IPS-15b (cell line): ENCODE measurements at regions not wholly inside any gene's neighbourhood (a gene's known extent, or its start where the extent isn't known, plus 50 kb on each side); places are given as distances from the start of the nearest gene placed in this dataset.

Experiments
- H3K27me3 ChIP-seq: one replicate; pipeline ENCODE4 v1.6.1; 2013; ENCODE audit warnings: low read length; ENCODE audit not compliant: control insufficient read depth, insufficient read depth
- H3K36me3 ChIP-seq: one replicate; pipeline ENCODE4 v1.6.1; 2013; ENCODE audit warnings: low read length; ENCODE audit not compliant: control insufficient read depth, insufficient read depth
- H3K4me1 ChIP-seq: one replicate; pipeline ENCODE4 v1.6.1; 2013; ENCODE audit warnings: mild to moderate bottlenecking, low read length; ENCODE audit not compliant: control insufficient read depth, insufficient read depth
- H3K4me3 ChIP-seq: one replicate; pipeline ENCODE4 v1.5.1; 2013; ENCODE audit warnings: low read depth, low read length
- H3K9ac ChIP-seq: one replicate; pipeline ENCODE4 v1.6.1; 2013; ENCODE audit warnings: low read depth, mild to moderate bottlenecking, low read length
- H3K9me3 ChIP-seq: one replicate; pipeline ENCODE4 v1.6.1; 2013; ENCODE audit warnings: mild to moderate bottlenecking, low read length; ENCODE audit not compliant: control insufficient read depth, insufficient read depth

DNA sequence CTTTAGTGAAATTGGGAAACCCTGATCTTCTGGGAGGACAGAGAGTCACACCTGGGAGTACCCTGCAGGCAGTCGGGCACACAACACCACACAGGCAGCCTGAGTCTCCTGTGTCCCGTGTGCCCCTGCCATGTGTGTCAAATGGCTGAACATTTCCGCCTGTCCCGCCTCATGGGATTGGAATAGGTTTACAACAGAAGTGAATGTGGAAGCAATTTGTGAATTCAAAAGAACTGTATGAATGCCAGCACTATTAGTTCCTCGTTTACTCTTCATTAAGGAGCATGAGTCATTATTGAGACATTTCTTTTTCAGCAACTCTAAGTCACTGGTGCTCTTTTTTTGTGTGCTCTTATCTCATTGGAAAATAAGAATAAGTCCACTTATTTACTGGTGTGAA is 226.5 kb downstream of the PMP22 start:
- H3K4me3 ChIP-seq = no peak overlapping the region
- H3K9ac ChIP-seq = no peak overlapping the region
- no peaks in the 10 kb centered on the region for H3K27me3 ChIP-seq
- peaks cover 8% of the 10 kb centered on the region for H3K4me1 ChIP-seq
- H3K36me3 ChIP-seq = no peaks in the 10 kb centered on the region
- H3K9me3 ChIP-seq = no peaks in the 10 kb centered on the region

GRCh38 chr17:15036238-15036637 is 228.9 kb downstream of the PMP22 start:
- Histone ChIP-seq H3K36me3 (no peaks in the 10 kb centered on the region), H3K9me3 (no peaks in the 10 kb centered on the region), H3K4me3 (no peak overlapping the region), H3K27me3 (no peaks in the 10 kb centered on the region), H3K9ac (no peak overlapping the region), H3K4me1 (peaks cover 8% of the 10 kb centered on the region)

GRCh38 chr17:15031975-15032374 is 233.2 kb downstream of the PMP22 start:
- no peak overlapping the region for H3K4me3 ChIP-seq
- H3K9ac ChIP-seq = no peak overlapping the region
- H3K36me3 ChIP-seq = no peaks in the 10 kb centered on the region
- H3K4me1 ChIP-seq = peaks cover 6% of the 10 kb centered on the region
- H3K9me3 ChIP-seq = no peaks in the 10 kb centered on the region
- H3K27me3 ChIP-seq = no peaks in the 10 kb centered on the region

DNA sequence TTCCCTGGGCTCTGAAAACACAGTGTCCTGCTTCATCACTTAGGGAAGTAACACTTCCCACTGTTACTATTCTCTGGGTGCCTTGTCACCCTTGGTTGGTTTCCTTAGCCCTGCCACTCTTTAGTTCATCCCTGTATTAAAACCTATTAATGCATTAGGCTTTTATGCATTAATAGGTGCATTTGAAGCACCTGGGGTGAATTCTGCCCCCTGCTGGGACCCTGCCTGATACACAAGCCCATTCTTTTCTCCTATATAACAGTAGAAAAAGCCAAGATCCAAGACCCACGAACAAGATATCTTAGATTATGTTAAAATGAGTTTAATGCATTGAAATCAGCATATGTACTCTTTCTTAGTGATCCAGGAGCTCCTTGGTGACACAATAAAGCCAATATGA is 235.7 kb downstream of the PMP22 start:
- Histone ChIP-seq H3K4me1 (no peaks in the 10 kb centered on the region), H3K27me3 (no peaks in the 10 kb centered on the region), H3K9me3 (no peaks in the 10 kb centered on the region), H3K36me3 (no peaks in the 10 kb centered on the region), H3K4me3 (no peak overlapping the region), H3K9ac (no peak overlapping the region)

DNA sequence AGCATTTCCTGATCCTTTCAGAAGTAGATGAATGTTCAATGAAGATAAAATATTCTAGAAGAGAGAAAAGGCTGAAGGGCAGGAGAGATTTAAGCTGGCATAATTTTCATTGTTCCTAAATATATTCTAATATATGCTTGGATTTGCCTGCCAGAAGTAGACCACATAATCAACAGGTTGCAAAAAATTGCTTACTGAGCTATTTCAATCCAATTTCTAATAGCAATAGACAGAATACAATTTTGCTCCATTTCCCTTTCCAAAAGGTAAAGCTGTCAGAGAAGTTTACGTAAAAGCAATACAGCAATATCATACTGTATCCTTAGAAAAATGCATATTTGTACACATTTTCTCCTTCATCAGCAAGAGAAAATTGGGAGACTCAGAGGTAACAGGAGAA is 237.3 kb downstream of the PMP22 start:
- no peak overlapping the region for H3K9ac ChIP-seq
- no peaks in the 10 kb centered on the region for H3K27me3 ChIP-seq
- no peaks in the 10 kb centered on the region for H3K9me3 ChIP-seq
- H3K36me3 ChIP-seq = no peaks in the 10 kb centered on the region
- no peak overlapping the region for H3K4me3 ChIP-seq
- peaks cover 4% of the 10 kb centered on the region for H3K4me1 ChIP-seq

GRCh38 chr17:15026088-15026487 is 239.0 kb downstream of the PMP22 start:
- Histone ChIP-seq H3K27me3 (no peaks in the 10 kb centered on the region), H3K9ac (no peak overlapping the region), H3K36me3 (no peaks in the 10 kb centered on the region), H3K9me3 (no peaks in the 10 kb centered on the region), H3K4me1 (peaks cover 4% of the 10 kb centered on the region), H3K4me3 (no peak overlapping the region)

- Histone ChIP-seq H3K4me1 (peaks cover 4% of the 10 kb centered on the region), H3K27me3 (no peaks in the 10 kb centered on the region), H3K9ac (no peak overlapping the region), H3K9me3 (no peaks in the 10 kb centered on the region), H3K36me3 (no peaks in the 10 kb centered on the region), H3K4me3 (no peak overlapping the region)
Observed at GRCh38 chr17:15023589-15024336, 241.4 kb downstream of the PMP22 start.

DNA sequence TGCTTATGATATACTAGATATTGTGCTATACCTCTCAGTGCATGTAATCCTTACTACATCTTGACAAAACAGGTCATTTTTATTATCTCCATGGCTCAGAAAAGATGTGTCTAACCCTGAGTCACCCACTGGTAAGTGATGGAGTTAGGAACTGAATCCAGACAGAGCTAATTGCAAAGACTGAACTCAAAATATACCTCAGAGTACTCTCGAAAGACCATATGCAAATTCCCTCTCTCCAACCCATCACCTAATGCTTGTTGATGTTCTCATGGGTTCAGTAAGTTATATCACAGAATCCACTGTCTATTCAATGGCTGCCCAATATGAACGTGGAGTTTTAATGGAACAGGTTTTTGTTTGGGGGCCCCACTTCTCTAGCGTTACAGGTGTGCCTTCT is 246.0 kb downstream of the PMP22 start:
- Histone ChIP-seq H3K36me3 (no peaks in the 10 kb centered on the region), H3K4me1 (peaks cover 4% of the 10 kb centered on the region), H3K9me3 (no peaks in the 10 kb centered on the region), H3K9ac (no peak overlapping the region), H3K27me3 (no peaks in the 10 kb centered on the region), H3K4me3 (no peak overlapping the region)

GRCh38 chr17:15012351-15012980 is 252.7 kb downstream of the PMP22 start:
- Histone ChIP-seq H3K9me3 (no peaks in the 10 kb centered on the region), H3K9ac (no peak overlapping the region), H3K4me3 (no peak overlapping the region), H3K4me1 (no peaks in the 10 kb centered on the region), H3K36me3 (no peaks in the 10 kb centered on the region), H3K27me3 (no peaks in the 10 kb centered on the region)

DNA sequence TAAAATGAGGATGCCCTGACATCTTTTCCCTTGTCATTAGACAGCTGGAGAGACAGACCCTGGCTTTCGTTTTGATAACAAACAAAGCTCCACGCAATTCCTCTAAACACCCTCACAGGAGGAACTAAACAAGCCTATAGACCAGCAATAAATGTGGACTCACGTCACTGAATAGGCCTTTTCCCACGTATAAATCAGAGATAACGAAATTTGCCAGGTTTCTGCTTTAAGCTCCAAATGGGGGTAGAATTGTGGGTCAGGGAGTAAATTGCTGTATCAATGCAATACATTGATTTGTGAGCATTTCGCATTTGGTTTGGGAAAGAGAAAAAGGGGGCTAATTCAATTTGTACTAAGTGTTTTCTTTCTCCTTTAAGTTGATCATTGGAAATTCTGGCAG is 256.0 kb downstream of the PMP22 start:
- Histone ChIP-seq H3K9me3 (no peaks in the 10 kb centered on the region), H3K36me3 (no peaks in the 10 kb centered on the region), H3K4me1 (no peaks in the 10 kb centered on the region), H3K4me3 (no peak overlapping the region), H3K9ac (no peak overlapping the region), H3K27me3 (no peaks in the 10 kb centered on the region)

DNA sequence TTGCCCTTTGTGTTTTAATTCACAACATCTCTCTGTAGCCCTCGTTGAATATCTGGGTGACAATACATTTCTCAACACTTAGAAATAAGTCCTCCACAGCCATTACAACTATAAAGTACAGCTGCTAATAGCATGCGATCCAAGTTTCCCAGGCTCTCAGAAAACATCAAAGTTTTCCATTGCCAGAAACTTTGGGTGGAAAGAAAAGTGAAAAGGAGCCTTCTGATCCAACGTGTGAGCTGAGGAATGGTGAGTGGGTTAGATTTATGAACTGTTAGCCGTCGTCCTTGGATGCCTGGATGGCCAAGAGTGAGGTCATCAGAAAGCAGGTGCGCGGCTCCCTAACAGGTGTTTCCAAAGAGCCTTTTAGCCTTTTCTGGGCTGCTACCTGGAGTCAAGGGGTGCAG is 258.0 kb downstream of the PMP22 start:
- Histone ChIP-seq H3K27me3 (no peaks in the 10 kb centered on the region), H3K9me3 (no peaks in the 10 kb centered on the region), H3K4me1 (no peaks in the 10 kb centered on the region), H3K9ac (no peak overlapping the region), H3K36me3 (no peaks in the 10 kb centered on the region), H3K4me3 (no peak overlapping the region)

- Histone ChIP-seq H3K36me3 (no peaks in the 10 kb centered on the region), H3K9me3 (no peaks in the 10 kb centered on the region)
Observed at GRCh38 chr17:15006421-15007128, 258.6 kb downstream of the PMP22 start.

More at GRCh38 chr17:15006421-15007128, 258.6 kb downstream of the PMP22 start:
- H3K4me1 ChIP-seq = no peaks in the 10 kb centered on the region
- no peak overlapping the region for H3K4me3 ChIP-seq
- H3K9ac ChIP-seq = no peak overlapping the region
- H3K27me3 ChIP-seq = no peaks in the 10 kb centered on the region
